ENCODE measurements at regions not wholly inside any gene's neighbourhood (a gene's known extent, or its start where the extent isn't known, plus 50 kb on each side); places are given as distances from the start of the nearest gene placed in this dataset.
"Not testable (repeated sequence)": the region's sequence is repeated elsewhere in the genome, so short reads cannot be mapped to it uniquely, and the experiment has no call there.

GRCh38 chr6:137305691-137306090 is 86.5 kb upstream of the IFNGR1 start:
- no peak for DNase-seq

GRCh38 chr6:137304020-137304780 is 85.0 kb upstream of the IFNGR1 start:
- no peak for DNase-seq

- no peak for DNase-seq
Observed at GRCh38 chr6:137303441-137303840, 84.3 kb upstream of the IFNGR1 start.

- no peak for DNase-seq
Observed at GRCh38 chr6:137299681-137300080, 80.5 kb upstream of the IFNGR1 start.

- no peak for DNase-seq
Observed at GRCh38 chr6:137297887-137298286, 78.7 kb upstream of the IFNGR1 start.

- DNase-seq = not testable (repeated sequence)
Observed at GRCh38 chr6:137292326-137292725, 73.1 kb upstream of the IFNGR1 start.

GRCh38 chr6:137291441-137291840 is 72.3 kb upstream of the IFNGR1 start:
- DNase-seq = no peak

- no peak for DNase-seq
Observed at GRCh38 chr6:137290601-137291261, 71.5 kb upstream of the IFNGR1 start.

- DNase-seq = no peak
Observed at GRCh38 chr6:137286916-137287315, 67.7 kb upstream of the IFNGR1 start.

- no peak for DNase-seq
Observed at GRCh38 chr6:137286368-137286767, 67.2 kb upstream of the IFNGR1 start.

- DNase-seq = no peak
Observed at GRCh38 chr6:137284811-137285110, 65.6 kb upstream of the IFNGR1 start.

GRCh38 chr6:137283940-137284810 is 65.0 kb upstream of the IFNGR1 start:
- DNase-seq = no peak

GRCh38 chr6:137283080-137283479 is 63.9 kb upstream of the IFNGR1 start:
- DNase-seq = no peak

- DNase-seq = no peak
Observed at GRCh38 chr6:137282254-137282653, 63.1 kb upstream of the IFNGR1 start.

- not testable (repeated sequence) for DNase-seq
Observed at GRCh38 chr6:137279279-137279678, 60.1 kb upstream of the IFNGR1 start.

GRCh38 chr6:137277971-137278637 is 58.9 kb upstream of the IFNGR1 start:
- DNase-seq = no peak

GRCh38 chr6:137272403-137272802 is 53.2 kb upstream of the IFNGR1 start:
- no peak for DNase-seq

- DNase-seq = no peak
Observed at GRCh38 chr6:137271245-137272183, 52.3 kb upstream of the IFNGR1 start.

GRCh38 chr6:137269803-137270202 is 50.6 kb upstream of the IFNGR1 start:
- DNase-seq = no peak

GRCh38 chr6:137269347-137269746 is 50.2 kb upstream of the IFNGR1 start:
- no peak for DNase-seq
